Inflammatory macrophage treated with lipopolysaccharide for 1 hour (primary cell): ENCODE measurements at regions not wholly inside any gene's neighbourhood (a gene's known extent, or its start where the extent isn't known, plus 50 kb on each side); places are given as distances from the start of the nearest gene placed in this dataset.
"Not testable (repeated sequence)": the region's sequence is repeated elsewhere in the genome, so short reads cannot be mapped to it uniquely, and the experiment has no call there.

Experiments
- DNase-seq, 2 donors: peaks; one replicate each; pipeline ENCODE4 v3.0.0-alpha.2; 2020 to 2022

DNA sequence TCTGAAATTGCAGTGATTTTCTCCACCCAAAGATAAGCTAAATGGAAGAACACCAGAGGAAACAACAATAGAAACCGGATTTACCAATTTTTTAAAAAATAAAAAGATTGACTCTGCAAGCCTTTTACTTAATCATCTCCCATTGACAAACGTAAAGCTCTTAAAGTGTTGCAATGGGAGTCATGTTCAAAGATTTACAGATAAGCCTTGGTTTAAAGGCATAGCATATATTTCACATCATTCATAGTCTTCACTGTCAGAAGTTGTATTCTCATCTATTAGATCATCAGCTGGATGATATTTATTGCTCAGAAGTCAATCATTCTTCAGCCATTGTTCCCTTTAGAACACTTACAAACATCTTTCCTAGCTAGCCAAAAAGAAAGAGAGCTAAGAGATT lies 397.6 kb downstream of the GBE1 start:
- DNase-seq, result no peak

DNA sequence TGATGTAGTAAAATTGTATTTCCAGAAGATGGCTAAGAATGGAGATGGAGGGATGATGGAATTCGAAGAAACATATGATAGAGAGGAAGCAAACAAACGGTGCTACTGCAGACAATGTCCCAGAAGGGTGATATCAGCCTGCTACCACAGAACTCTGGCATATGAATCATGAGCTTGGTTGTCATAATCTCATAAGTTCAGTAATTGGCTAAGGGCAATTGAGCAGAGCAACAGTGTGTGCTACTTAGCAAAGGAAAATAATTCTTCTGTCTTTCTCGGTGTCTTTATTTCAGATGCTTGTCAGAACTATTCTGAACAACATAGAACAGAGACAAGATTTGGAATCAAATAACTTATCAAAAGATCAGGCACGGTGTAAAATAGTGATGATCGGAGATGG lies 407.3 kb downstream of the GBE1 start:
- no peak for DNase-seq

DNA sequence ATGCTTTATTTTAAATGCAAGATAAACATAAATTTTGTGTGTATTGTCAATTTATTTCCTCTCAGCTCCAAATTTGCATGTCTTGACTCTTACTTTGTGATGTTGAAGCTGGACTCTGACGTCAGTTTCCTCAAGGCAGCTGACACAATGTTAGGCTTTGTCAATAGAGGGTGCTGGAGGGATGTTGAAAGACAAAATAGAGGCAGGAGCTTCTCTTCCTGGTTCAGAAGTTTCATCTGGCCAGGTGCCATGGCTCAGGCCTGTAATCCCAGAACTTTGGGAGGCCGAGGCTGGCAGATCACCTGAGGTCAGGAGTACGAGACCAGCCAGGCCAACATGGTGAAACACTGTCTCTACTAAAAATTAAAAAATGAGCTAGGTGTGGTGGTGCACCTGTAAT lies 408.6 kb downstream of the GBE1 start:
- no peak for DNase-seq

DNA sequence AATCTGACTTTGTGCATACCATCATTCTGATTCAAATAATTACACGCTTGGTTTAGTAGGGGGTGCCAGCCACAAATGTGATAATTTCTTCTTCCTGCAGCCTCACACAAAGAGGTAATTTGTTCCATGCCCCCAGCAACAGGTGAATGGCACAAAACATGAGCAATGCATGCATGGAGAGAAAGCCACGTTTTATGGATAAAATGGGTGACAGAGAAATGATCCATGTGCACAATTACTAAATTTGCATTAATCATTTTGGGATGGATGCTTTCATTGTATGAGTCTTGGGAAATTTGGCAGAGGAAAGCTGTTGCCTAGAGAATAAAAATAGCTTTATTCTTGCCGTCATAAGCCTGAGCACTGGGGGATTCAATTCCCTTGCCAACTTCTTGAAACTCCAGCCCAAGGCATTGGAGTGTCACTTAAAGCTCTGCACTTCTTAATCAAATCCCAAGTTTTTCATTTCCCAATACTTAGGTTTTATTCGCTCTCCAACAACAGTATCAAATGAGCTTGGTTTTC lies 411.6 kb downstream of the GBE1 start:
- no peak for DNase-seq

DNA sequence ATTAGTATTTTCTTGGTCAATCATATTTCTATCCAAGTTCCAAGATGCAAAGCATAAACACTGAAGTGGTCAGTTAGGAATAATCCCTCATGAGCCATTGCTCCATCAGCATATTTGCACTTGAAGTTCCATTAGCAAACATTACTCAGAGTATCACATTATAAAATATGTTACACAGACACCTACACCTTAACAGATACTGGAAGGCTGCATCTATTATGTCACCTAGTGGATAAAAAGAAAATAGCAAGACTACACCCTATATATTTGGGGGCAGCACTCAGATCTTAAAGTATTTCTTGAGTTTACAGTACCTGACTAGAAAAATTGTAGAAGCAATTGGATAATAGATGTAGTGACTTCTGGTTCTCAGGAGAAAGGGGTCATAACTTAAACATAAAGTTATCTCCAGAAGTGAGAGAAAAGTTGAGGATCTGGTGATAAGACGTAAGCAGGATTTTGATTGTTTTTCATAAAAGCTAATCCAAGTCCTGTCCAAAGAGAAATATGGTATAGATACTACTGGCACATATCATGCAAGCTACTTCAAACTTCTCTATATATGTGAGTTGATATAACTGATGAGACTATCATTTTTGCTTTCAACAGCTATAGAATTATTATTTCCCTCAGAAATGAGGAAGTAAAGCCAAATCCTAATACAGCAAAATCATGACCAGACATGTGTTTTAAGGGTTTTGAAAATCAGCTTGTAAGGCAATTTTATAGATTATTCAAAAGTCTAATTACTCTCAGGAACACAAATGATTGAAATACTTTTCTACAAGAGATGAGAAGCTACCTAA lies 422.2 kb downstream of the GBE1 start:
- DNase-seq, result no peak

DNA sequence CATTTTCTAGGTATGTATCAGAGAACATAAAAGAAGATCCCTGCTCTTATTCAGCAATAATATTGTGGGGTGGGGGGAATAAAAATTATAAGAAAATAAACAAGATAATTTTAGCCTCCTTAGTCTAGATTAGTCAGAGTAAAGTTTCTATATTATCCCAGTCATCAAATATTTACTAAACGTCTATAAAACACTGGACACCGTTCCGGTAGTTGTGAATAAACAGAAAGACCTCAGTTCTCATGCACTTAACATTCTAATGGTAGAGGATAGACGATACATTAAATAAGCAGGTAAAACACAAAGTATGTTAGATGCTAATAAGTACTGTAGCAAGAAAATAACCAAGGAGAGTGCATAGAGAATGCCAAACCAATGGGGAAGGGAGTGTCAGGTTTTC lies 425.0 kb downstream of the GBE1 start:
- DNase-seq, result no peak

GRCh38 chr3:81329835-81330234 lies 431.6 kb downstream of the GBE1 start:
- not testable (repeated sequence) for DNase-seq

GRCh38 chr3:81326245-81326644 lies 435.2 kb downstream of the GBE1 start:
- no peak for DNase-seq

DNA sequence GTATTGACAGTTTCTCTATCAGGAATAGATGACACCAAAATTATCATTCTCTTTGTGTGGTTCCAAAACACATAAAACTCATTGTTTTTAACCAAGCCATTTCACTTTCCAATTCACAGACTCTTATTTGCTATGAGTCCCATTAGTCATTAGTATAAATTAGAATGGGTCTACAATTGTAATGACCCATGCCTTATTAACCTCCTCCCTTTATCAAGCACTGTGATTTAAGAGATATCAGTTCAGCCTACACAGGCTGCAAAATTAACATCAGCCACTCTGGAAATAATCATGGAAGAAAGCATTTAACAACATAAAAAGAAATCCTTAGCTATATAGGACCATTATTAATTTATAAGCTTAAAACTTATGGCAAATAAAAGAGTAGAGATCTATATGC lies 440.6 kb downstream of the GBE1 start:
- DNase-seq, result no peak

DNA sequence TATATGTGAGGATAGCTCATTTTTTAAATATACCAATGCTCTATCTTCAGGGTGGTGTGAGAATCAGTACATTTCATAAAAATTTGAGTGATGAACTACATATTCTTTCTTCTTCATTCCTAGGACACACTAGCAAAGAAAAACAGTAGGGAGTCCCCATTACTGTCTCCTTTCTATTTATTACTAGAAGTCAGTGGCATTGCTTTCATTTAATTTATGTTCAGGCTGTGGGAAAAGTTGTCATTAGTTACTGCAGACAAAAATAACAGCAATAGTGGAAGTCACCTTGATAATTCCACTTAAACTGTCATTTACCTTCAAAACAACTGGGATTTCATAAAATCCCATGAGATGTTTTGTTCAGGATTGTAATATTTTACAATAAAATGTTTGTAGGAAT lies 446.4 kb downstream of the GBE1 start:
- no peak for DNase-seq

DNA sequence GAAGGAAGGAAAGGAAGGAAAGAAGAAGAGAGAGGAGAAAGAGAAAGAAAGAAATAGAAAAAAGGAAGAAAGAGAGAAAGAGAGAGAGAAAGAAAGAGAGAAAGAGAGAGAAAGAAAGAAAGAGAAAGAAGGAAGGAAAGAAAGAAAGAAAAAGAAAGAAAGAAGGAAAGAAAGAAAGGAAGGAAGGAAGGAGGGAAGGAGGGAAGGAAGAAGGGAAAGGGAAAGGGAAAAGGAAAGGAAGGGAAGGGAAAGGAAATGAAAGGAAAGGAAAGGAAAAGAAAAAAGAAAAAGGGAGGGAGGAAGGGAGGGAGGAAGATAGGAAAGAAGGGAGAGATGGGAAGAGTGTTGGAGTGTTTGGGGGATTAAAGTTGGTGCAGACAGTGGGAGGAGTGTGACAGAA lies 450.1 kb downstream of the GBE1 start:
- DNase-seq, result no peak

GRCh38 chr3:81308306-81308705 lies 453.1 kb downstream of the GBE1 start:
- no peak for DNase-seq

- DNase-seq, result no peak
These were observed 454.2 kb downstream of the GBE1 start for GRCh38 chr3:81307221-81307620.

GRCh38 chr3:81303321-81303720 lies 458.1 kb downstream of the GBE1 start:
- no peak for DNase-seq

- peak; percentile 7 to 34 for DNase-seq
These were observed 459.4 kb downstream of the GBE1 start for GRCh38 chr3:81302045-81302444.

DNA sequence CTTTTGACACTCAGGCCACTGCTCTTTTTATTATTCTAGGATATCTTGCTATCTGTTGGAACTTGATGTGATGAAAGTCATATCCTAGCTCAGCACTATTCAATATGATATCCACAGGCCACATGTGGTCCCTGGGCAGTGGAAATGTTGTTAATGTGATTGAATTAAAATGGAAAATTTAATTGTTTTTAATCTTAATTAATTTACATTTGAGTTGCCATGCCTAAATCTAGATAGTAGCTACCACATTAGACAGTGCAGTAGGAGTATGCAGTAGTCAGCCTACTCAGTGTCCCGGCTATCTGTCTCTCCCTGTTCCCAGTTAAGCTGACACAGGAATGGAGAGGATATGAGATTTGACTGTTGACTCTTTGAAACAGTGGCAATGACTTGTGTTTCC lies 460.2 kb downstream of the GBE1 start:
- DNase-seq, result no peak

DNA sequence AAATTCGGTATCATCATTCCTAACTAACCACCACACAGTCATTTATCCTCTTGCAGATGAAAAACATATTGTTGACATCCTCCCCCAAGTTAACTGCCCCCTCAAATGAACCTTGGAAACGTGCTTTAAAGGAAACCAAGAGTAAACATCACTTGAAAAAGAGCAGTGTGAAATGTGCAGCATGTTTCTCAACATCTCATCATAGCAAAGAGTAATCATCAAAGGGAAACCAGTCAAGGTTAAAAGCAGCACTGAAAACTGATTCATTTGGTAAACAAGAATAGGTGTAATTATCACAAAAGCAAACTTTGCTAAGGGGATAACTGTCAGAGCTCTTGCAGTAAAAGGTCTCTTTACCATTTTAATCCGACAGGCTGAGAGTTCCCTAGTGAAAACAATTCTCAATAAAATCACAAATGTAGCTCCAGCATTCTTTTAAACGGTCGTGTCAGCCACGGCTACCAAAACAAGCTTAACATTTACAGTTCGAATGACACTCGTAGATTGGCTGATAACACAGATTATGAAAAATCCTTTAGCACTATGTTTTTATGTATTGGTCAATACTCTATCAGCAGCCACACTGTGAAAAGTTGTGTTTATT lies 461.0 kb downstream of the GBE1 start:
- no peak for DNase-seq

GRCh38 chr3:81299481-81299880 lies 462.0 kb downstream of the GBE1 start:
- DNase-seq, result no peak

- DNase-seq, result no peak
These were observed 465.4 kb downstream of the GBE1 start for GRCh38 chr3:81295906-81296577.

- DNase-seq, result no peak
These were observed 468.3 kb downstream of the GBE1 start for GRCh38 chr3:81293156-81293555.

GRCh38 chr3:81291586-81291985 lies 469.9 kb downstream of the GBE1 start:
- no peak for DNase-seq

- no peak for DNase-seq
These were observed 471.8 kb downstream of the GBE1 start for GRCh38 chr3:81289676-81290075.

- DNase-seq, result no peak
These were observed 481.7 kb downstream of the GBE1 start for GRCh38 chr3:81279481-81280379.
